CD4-positive, alpha-beta T cell (primary cell): ENCODE measurements at regions not wholly inside any gene's neighbourhood (a gene's known extent, or its start where the extent isn't known, plus 50 kb on each side); places are given as distances from the start of the nearest gene placed in this dataset.

Source experiments
- ATAC-seq: fragments of 200-7000 bp; cut with Tn5 transposase; one replicate; pipeline ENCODE4 v1.10.0; 2022; ENCODE audit warnings: mild to moderate bottlenecking; ENCODE audit not compliant: poor library complexity
- CTCF ChIA-PET: fragments of 350-600 bp; sonication (Branson Sonifier 250); formaldehyde crosslinking; loops from one replicate; lab custom pipeline; 2021; ENCODE audit warnings: antibody characterized with exemption, inconsistent platforms; lab: Charles Lee
- POLR2A ChIA-PET: fragments of 350-600 bp; sonication (Branson Sonifier 250); formaldehyde crosslinking; loops from one replicate; lab custom pipeline; 2021; ENCODE audit warnings: antibody characterized with exemption, inconsistent platforms; lab: Charles Lee
- DNase-seq, 14 experiments: peaks; one replicate each; pipeline ENCODE4 v3.0.0-alpha.2; 2013 to 2020; ENCODE audit warnings: mixed read lengths in 2 of 14
- H3K27ac ChIP-seq, 2 donors: one replicate each; pipeline versions ENCODE4 v1.5.1 to v1.7.0; 2013; ENCODE audit warnings: low read length in 2 of 2, low read depth in 1 of 2, mild to moderate bottlenecking in 1 of 2
- H3K27me3 ChIP-seq, 2 experiments: 1 replicate in 1 of 2; 2 replicates in 1 of 2; pipeline versions ENCODE4 v1.6.1 to v1.7.0; 2013; ENCODE audit warnings: low read length in 2 of 2, control low read depth in 1 of 2, mild to moderate bottlenecking in 1 of 2, moderate library complexity in 1 of 2; ENCODE audit not compliant: insufficient read depth in 2 of 2, control insufficient read depth in 1 of 2
- H3K36me3 ChIP-seq: one replicate; pipeline ENCODE4 v1.6.1; 2013; ENCODE audit warnings: low read length, control low read depth; ENCODE audit not compliant: insufficient read depth
- H3K4me1 ChIP-seq: one replicate; pipeline ENCODE4 v1.6.1; 2013; ENCODE audit warnings: low read length, control low read depth; ENCODE audit not compliant: insufficient read depth
- H3K4me3 ChIP-seq: one replicate; pipeline ENCODE4 v1.5.1; 2013; ENCODE audit warnings: mild to moderate bottlenecking, low read length, moderate library complexity
- H3K9me3 ChIP-seq, 2 experiments: 1 replicate in 1 of 2; 2 replicates in 1 of 2; pipeline versions ENCODE4 v1.6.1 to v1.7.0; 2013; ENCODE audit warnings: low read length in 2 of 2, mild to moderate bottlenecking in 2 of 2, control low read depth in 1 of 2, moderate library complexity in 1 of 2; ENCODE audit not compliant: control insufficient read depth in 1 of 2, insufficient read depth in 1 of 2
- H3K27ac Mint-ChIP-seq: one replicate; pipeline ENCODE4 v1.8.0; 2020; ENCODE audit warnings: mixed read lengths
- H3K27me3 Mint-ChIP-seq: one replicate; pipeline ENCODE4 v1.8.0; 2021; ENCODE audit warnings: mixed read lengths
- H3K36me3 Mint-ChIP-seq: one replicate; pipeline ENCODE4 v1.8.0; 2021; ENCODE audit warnings: low read depth, mixed read lengths
- H3K4me1 Mint-ChIP-seq: one replicate; pipeline ENCODE4 v1.8.0; 2021; ENCODE audit warnings: low read depth, mixed read lengths
- H3K4me3 Mint-ChIP-seq: one replicate; pipeline ENCODE4 v1.8.0; 2020; ENCODE audit warnings: mild to moderate bottlenecking, mixed read lengths
- H3K9me3 Mint-ChIP-seq: one replicate; pipeline ENCODE4 v1.8.0; 2020; ENCODE audit warnings: mixed read lengths
- intact Hi-C, 2 experiments: fragments of 100-400 bp; cut with DNase I in 1 of 2; cut with micrococcal nuclease in 1 of 2; formaldehyde crosslinking; loops; one replicate each; pipeline versions ENCODE4 v1.15.1 to v1.9.0; 2023 to 2025; cut with DNase I, micrococcal nuclease
- TF ChIP-seq, protein P1 (sequence below): fragments of 200-600 bp; IDR thresholded peaks from one replicate; pipeline ENCODE4 v1.8.0; 2022; ENCODE audit warnings: antibody characterized with exemption, mild to moderate bottlenecking

DNA sequence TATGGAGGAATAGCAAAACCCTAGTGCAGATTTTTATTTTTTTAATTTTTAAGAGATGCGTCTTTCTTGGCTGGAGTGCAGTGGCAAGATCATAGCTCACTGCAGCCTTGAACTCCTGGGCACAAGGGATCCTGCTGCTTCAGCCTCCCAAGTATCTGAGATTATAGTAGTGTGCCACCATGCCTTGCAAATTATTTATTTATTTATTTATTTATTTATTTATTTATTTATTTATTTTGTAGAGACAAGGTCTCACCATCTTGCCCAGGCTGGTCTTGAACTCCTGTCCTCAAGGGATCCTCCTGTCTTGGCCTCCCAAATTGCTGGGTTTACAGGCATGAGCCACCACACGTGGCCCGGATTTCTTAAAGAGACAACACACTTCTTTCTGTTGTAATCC lies 1158.8 kb downstream of the AACS start:
- Mint-ChIP-seq H3K9me3 (peaks cover 7% of the 10 kb centered on the region), H3K27me3 (no peaks in the 10 kb centered on the region), H3K36me3 (no peaks in the 10 kb centered on the region), H3K4me1 (no peaks in the 10 kb centered on the region), H3K27ac (no peak overlapping the region), H3K4me3 (no peak overlapping the region)
- ATAC-seq = no peak
- H3K27ac ChIP-seq = no peak overlapping the region
- H3K27me3 ChIP-seq = no peaks in the 10 kb centered on the region
- no peaks in the 10 kb centered on the region for H3K4me1 ChIP-seq
- no peaks in the 10 kb centered on the region for H3K36me3 ChIP-seq
- TF ChIP-seq, protein P1, sequence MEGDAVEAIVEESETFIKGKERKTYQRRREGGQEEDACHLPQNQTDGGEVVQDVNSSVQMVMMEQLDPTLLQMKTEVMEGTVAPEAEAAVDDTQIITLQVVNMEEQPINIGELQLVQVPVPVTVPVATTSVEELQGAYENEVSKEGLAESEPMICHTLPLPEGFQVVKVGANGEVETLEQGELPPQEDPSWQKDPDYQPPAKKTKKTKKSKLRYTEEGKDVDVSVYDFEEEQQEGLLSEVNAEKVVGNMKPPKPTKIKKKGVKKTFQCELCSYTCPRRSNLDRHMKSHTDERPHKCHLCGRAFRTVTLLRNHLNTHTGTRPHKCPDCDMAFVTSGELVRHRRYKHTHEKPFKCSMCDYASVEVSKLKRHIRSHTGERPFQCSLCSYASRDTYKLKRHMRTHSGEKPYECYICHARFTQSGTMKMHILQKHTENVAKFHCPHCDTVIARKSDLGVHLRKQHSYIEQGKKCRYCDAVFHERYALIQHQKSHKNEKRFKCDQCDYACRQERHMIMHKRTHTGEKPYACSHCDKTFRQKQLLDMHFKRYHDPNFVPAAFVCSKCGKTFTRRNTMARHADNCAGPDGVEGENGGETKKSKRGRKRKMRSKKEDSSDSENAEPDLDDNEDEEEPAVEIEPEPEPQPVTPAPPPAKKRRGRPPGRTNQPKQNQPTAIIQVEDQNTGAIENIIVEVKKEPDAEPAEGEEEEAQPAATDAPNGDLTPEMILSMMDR = no peak
- POLR2A ChIA-PET = no interaction called here
- H3K4me3 ChIP-seq = no peak overlapping the region
- DNase-seq = no peak
- H3K9me3 ChIP-seq = peaks cover 0 to 3% of the 10 kb centered on the region in 2 experiments
- intact Hi-C loops = no loop called here
- CTCF ChIA-PET = no interaction called here

DNA sequence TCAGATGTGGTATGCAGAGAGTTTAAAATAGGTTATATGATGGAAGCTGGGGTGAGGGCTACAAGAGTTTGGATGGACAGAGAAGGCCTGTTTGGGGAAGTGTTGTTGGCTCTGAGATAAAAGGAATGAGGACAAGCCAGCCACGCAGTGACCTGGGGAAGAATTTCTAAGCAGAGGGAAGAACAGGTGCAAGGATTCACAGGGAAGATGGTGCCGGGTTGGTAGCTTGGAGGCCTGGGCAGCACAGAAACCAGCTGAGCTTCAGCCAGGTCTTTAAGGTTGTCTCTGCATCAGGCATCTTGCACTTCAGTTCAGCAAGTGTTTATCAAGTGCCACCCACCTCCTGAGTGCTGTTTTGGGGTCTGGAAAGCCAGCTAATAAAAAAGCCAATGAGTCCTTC lies 1163.7 kb downstream of the AACS start:
- no peak overlapping the region for H3K4me3 ChIP-seq
- H3K36me3 Mint-ChIP-seq = no peaks in the 10 kb centered on the region
- no peaks in the 10 kb centered on the region for H3K27me3 ChIP-seq
- ATAC-seq = no peak
- no peak overlapping the region for H3K27ac Mint-ChIP-seq
- no peak overlapping the region for H3K4me3 Mint-ChIP-seq
- H3K9me3 Mint-ChIP-seq = peaks cover 7% of the 10 kb centered on the region
- no peaks in the 10 kb centered on the region for H3K4me1 ChIP-seq
- H3K27ac ChIP-seq = no peak overlapping the region
- no peak for DNase-seq
- H3K36me3 ChIP-seq = no peaks in the 10 kb centered on the region
- POLR2A ChIA-PET = no interaction called here
- CTCF ChIA-PET = no interaction called here
- no peaks in the 10 kb centered on the region for H3K27me3 Mint-ChIP-seq
- intact Hi-C loops = no loop called here
- no peaks in the 10 kb centered on the region for H3K4me1 Mint-ChIP-seq
- TF ChIP-seq, protein P1 = no peak
- peaks cover 0 to 5% of the 10 kb centered on the region in 2 experiments for H3K9me3 ChIP-seq

DNA sequence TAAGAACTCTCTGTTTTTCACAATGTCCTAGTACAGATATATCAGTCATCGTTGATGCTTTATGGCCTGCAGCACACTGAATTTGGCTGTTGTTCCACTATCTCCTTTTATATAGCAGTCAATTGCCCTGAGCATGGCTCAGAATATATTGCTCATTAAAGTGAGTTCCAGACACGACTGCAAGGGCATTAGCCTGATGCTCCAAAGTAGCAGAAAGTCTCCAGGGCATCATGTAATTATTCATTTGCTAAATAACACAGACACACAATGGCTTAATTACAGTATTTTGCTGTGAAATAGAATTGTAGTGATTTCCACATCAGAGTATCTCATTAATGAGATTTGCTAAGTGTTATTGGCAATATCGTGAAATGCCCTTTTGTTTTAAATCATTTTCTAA lies 1167.5 kb downstream of the AACS start:
- no peak for ATAC-seq

More for the DNA sequence above, 1167.5 kb downstream of the AACS start:
- Mint-ChIP-seq H3K4me3 (no peak overlapping the region), H3K4me1 (no peaks in the 10 kb centered on the region), H3K27me3 (no peaks in the 10 kb centered on the region), H3K27ac (no peak overlapping the region), H3K9me3 (no peaks in the 10 kb centered on the region), H3K36me3 (no peaks in the 10 kb centered on the region)
- ChIA-PET POLR2A (no interaction called here), CTCF (interaction anchor here (1.7 kb wide), 1 partner anchor 14 kb away, joined by 4 read pairs; no protein-coding TSS in a partner anchor)
- no peak overlapping the region for H3K27ac ChIP-seq
- intact Hi-C loops = no loop called here
- H3K36me3 ChIP-seq = no peaks in the 10 kb centered on the region
- no peak overlapping the region for H3K4me3 ChIP-seq
- DNase-seq = no peak
- TF ChIP-seq, protein P1 = no peak
- no peaks in the 10 kb centered on the region for H3K27me3 ChIP-seq
- H3K4me1 ChIP-seq = no peaks in the 10 kb centered on the region
- peaks cover 0 to 5% of the 10 kb centered on the region in 2 experiments for H3K9me3 ChIP-seq
